ENCODE measurements at regions not wholly inside any gene's neighbourhood (a gene's known extent, or its start where the extent isn't known, plus 50 kb on each side); places are given as distances from the start of the nearest gene placed in this dataset.

DNA sequence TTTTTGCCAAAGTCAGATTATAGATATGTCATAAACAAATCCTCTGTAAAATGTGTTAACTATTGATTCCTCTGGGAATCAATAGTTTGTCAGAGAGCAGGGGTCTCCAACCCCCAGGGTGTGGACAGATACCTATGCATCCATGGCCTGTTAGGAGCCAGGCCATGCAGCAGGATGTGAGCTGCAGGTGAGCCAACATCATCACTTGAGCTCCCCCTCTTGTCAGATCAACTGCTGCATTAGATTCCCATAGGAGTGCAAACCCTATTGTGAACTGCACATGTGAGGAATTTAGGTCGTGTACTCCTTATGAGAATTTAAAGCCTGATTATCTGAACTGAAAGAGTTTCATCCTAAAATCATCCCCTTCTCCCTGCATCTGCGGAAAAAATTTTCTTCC is 1365.4 kb downstream of the ARAP2 start:
- no peak overlapping the region for H4K8ac ChIP-seq (ENCODE audit: low read length)
- H3K4ac ChIP-seq (ENCODE audit: low read depth in 1 of 2, low read length in 2 of 2), result no peak overlapping the region
- H2BK120ac ChIP-seq (ENCODE audit: low read depth, low read length), result no peak overlapping the region
- no peak overlapping the region for H4K91ac ChIP-seq (ENCODE audit: low read length)
- H3K27me3 ChIP-seq (ENCODE audit: control insufficient read depth in 1 of 2, insufficient read depth in 1 of 2, low read length in 2 of 2), result no peaks in the 10 kb centered on the region
- no peaks in the 10 kb centered on the region for H3K79me1 ChIP-seq (replicated peaks; ENCODE audit: low read length, poor library complexity, severe bottlenecking)
- H2BK12ac ChIP-seq (ENCODE audit: low read length in 2 of 2), result no peak overlapping the region
- H2AFZ ChIP-seq (ENCODE audit: low read depth, low read length), result no peak overlapping the region
- DNase-seq, result no peak
- peaks cover 3% of the 10 kb centered on the region for H3K9me3 ChIP-seq (ENCODE audit: control insufficient read depth, low read length)
- H2AK5ac ChIP-seq (ENCODE audit: low read length, severe bottlenecking), result no peak overlapping the region
- H3K14ac ChIP-seq (ENCODE audit: low read length in 2 of 2), result no peak overlapping the region
- no peak overlapping the region for H2BK5ac ChIP-seq (ENCODE audit: low read depth, low read length, poor library complexity, severe bottlenecking)
- no peak overlapping the region for H3K4me2 ChIP-seq (ENCODE audit: low read length, poor library complexity, severe bottlenecking)
- no peak overlapping the region for H3K18ac ChIP-seq (ENCODE audit: low read depth in 1 of 2, low read length in 2 of 2)
- H3K4me1 ChIP-seq (ENCODE audit: control insufficient read depth, insufficient read depth, low read depth, low read length), result no peaks in the 10 kb centered on the region
- H3K4me3 ChIP-seq (ENCODE audit: insufficient read depth in 1 of 2, low read depth in 1 of 2, low read length in 2 of 2), result no peak overlapping the region
- no peak overlapping the region for H3K9ac ChIP-seq (ENCODE audit: low read length)
- H3K36me3 ChIP-seq (ENCODE audit: control insufficient read depth in 1 of 2, insufficient read depth in 2 of 2, low read depth in 1 of 2, low read length in 2 of 2), result no peaks in the 10 kb centered on the region
- H2BK15ac ChIP-seq (ENCODE audit: low read depth, poor library complexity, severe bottlenecking), result no peak overlapping the region
- no peak overlapping the region for H3K27ac ChIP-seq (ENCODE audit: low read length, poor library complexity, severe bottlenecking)
- WGBS, result 80% methylated on average over 2 of the region's 2 CpGs
- H3K23ac ChIP-seq (ENCODE audit: low read length in 2 of 2), result no peak overlapping the region

- Histone ChIP-seq H4K91ac (ENCODE audit: low read length) (no peak overlapping the region), H3K18ac (ENCODE audit: low read depth in 1 of 2, low read length in 2 of 2) (no peak overlapping the region), H2BK15ac (ENCODE audit: low read depth, poor library complexity, severe bottlenecking) (no peak overlapping the region), H3K79me1 (replicated peaks; ENCODE audit: low read length, poor library complexity, severe bottlenecking) (no peaks in the 10 kb centered on the region), H3K9me3 (ENCODE audit: control insufficient read depth, low read length) (peaks cover 3% of the 10 kb centered on the region), H3K9ac (ENCODE audit: low read length) (no peak overlapping the region), H3K23ac (ENCODE audit: low read length in 2 of 2) (no peak overlapping the region), H2AK5ac (ENCODE audit: low read length, severe bottlenecking) (no peak overlapping the region), H2BK5ac (ENCODE audit: low read depth, low read length, poor library complexity, severe bottlenecking) (no peak overlapping the region), H3K27ac (ENCODE audit: low read length, poor library complexity, severe bottlenecking) (no peak overlapping the region), H3K14ac (ENCODE audit: low read length in 2 of 2) (no peak overlapping the region), H2BK12ac (ENCODE audit: low read length in 2 of 2) (no peak overlapping the region), H2AFZ (ENCODE audit: low read depth, low read length) (no peak overlapping the region), H3K4me2 (ENCODE audit: low read length, poor library complexity, severe bottlenecking) (no peak overlapping the region), H3K4ac (ENCODE audit: low read depth in 1 of 2, low read length in 2 of 2) (no peak overlapping the region), H2BK120ac (ENCODE audit: low read depth, low read length) (no peak overlapping the region), H3K4me3 (ENCODE audit: insufficient read depth in 1 of 2, low read depth in 1 of 2, low read length in 2 of 2) (no peak overlapping the region), H4K8ac (ENCODE audit: low read length) (no peak overlapping the region), H3K36me3 (ENCODE audit: control insufficient read depth in 1 of 2, insufficient read depth in 2 of 2, low read depth in 1 of 2, low read length in 2 of 2) (no peaks in the 10 kb centered on the region), H3K4me1 (ENCODE audit: control insufficient read depth, insufficient read depth, low read depth, low read length) (no peaks in the 10 kb centered on the region), H3K27me3 (ENCODE audit: control insufficient read depth in 1 of 2, insufficient read depth in 1 of 2, low read length in 2 of 2) (no peaks in the 10 kb centered on the region)
- no peak for DNase-seq
- WGBS, result 85% methylated on average over 2 of the region's 2 CpGs
These were observed 1364.1 kb downstream of the ARAP2 start for GRCh38 chr4:34880246-34880645.

DNA sequence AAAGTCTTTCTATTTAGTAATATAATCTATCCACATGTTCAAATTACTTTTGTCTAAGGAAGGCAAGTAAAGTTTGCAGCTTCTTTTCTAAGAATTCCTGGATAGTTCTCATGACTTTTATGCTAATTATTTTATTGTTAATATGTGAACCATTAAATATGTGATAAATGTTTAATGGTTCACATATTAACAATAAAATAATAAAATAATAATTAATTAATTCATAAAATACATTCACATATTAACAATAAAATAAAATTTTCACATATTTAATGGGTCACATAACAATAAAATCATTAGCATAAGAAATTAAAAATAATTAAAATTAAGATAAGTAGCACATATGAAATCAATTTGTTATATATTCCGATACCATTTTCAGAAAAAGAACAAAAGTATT is 1352.4 kb downstream of the ARAP2 start:
- Histone ChIP-seq H2AK5ac (ENCODE audit: low read length, severe bottlenecking) (no peak overlapping the region), H2BK120ac (ENCODE audit: low read depth, low read length) (no peak overlapping the region), H4K8ac (ENCODE audit: low read length) (no peak overlapping the region), H2BK5ac (ENCODE audit: low read depth, low read length, poor library complexity, severe bottlenecking) (no peak overlapping the region), H3K27me3 (ENCODE audit: control insufficient read depth in 1 of 2, insufficient read depth in 1 of 2, low read length in 2 of 2) (no peaks in the 10 kb centered on the region), H2BK15ac (ENCODE audit: low read depth, poor library complexity, severe bottlenecking) (no peak overlapping the region), H3K4me2 (ENCODE audit: low read length, poor library complexity, severe bottlenecking) (no peak overlapping the region), H3K4me1 (ENCODE audit: control insufficient read depth, insufficient read depth, low read depth, low read length) (no peaks in the 10 kb centered on the region), H2BK12ac (ENCODE audit: low read length in 2 of 2) (no peak overlapping the region), H4K91ac (ENCODE audit: low read length) (no peak overlapping the region), H3K18ac (ENCODE audit: low read depth in 1 of 2, low read length in 2 of 2) (no peak overlapping the region), H3K9me3 (ENCODE audit: control insufficient read depth, low read length) (no peaks in the 10 kb centered on the region), H3K36me3 (ENCODE audit: control insufficient read depth in 1 of 2, insufficient read depth in 2 of 2, low read depth in 1 of 2, low read length in 2 of 2) (no peaks in the 10 kb centered on the region), H3K27ac (ENCODE audit: low read length, poor library complexity, severe bottlenecking) (no peak overlapping the region), H3K4me3 (ENCODE audit: insufficient read depth in 1 of 2, low read depth in 1 of 2, low read length in 2 of 2) (no peak overlapping the region), H3K14ac (ENCODE audit: low read length in 2 of 2) (no peak overlapping the region), H3K4ac (ENCODE audit: low read depth in 1 of 2, low read length in 2 of 2) (no peak overlapping the region), H3K79me1 (replicated peaks; ENCODE audit: low read length, poor library complexity, severe bottlenecking) (no peaks in the 10 kb centered on the region), H2AFZ (ENCODE audit: low read depth, low read length) (no peak overlapping the region), H3K23ac (ENCODE audit: low read length in 2 of 2) (no peak overlapping the region), H3K9ac (ENCODE audit: low read length) (no peak overlapping the region)
- no peak for DNase-seq
- WGBS, result no CpG with 5 or more reads among the region's 1 CpG

DNA sequence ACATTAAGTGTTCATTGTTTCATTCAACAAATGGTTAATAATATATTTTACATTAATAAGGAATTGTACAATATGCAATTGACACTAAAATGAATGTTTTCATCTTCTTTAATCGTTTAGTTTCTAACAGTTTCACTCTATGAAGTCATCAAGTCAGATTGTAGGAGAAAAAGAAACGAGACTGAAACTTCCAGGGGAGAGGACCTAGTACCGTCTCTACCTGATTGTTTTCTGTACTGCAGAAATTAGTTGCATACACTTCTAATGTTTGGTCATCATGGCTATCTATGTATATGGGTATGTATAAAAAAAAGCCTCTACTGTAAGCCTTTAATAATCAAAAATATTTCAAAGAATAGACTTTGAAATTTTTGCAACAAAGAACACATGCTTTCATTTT is 1350.9 kb downstream of the ARAP2 start:
- Histone ChIP-seq H2BK5ac (ENCODE audit: low read depth, low read length, poor library complexity, severe bottlenecking) (no peak overlapping the region), H2BK12ac (ENCODE audit: low read length in 2 of 2) (no peak overlapping the region), H4K91ac (ENCODE audit: low read length) (no peak overlapping the region), H3K9ac (ENCODE audit: low read length) (no peak overlapping the region), H2BK15ac (ENCODE audit: low read depth, poor library complexity, severe bottlenecking) (no peak overlapping the region), H3K27me3 (ENCODE audit: control insufficient read depth in 1 of 2, insufficient read depth in 1 of 2, low read length in 2 of 2) (no peaks in the 10 kb centered on the region), H3K23ac (ENCODE audit: low read length in 2 of 2) (no peak overlapping the region), H3K4me2 (ENCODE audit: low read length, poor library complexity, severe bottlenecking) (no peak overlapping the region), H2AK5ac (ENCODE audit: low read length, severe bottlenecking) (no peak overlapping the region), H4K8ac (ENCODE audit: low read length) (no peak overlapping the region), H3K4me3 (ENCODE audit: insufficient read depth in 1 of 2, low read depth in 1 of 2, low read length in 2 of 2) (no peak overlapping the region), H3K14ac (ENCODE audit: low read length in 2 of 2) (no peak overlapping the region), H2AFZ (ENCODE audit: low read depth, low read length) (no peak overlapping the region), H3K4ac (ENCODE audit: low read depth in 1 of 2, low read length in 2 of 2) (no peak overlapping the region), H3K4me1 (ENCODE audit: control insufficient read depth, insufficient read depth, low read depth, low read length) (no peaks in the 10 kb centered on the region), H2BK120ac (ENCODE audit: low read depth, low read length) (no peak overlapping the region), H3K36me3 (ENCODE audit: control insufficient read depth in 1 of 2, insufficient read depth in 2 of 2, low read depth in 1 of 2, low read length in 2 of 2) (no peaks in the 10 kb centered on the region), H3K79me1 (replicated peaks; ENCODE audit: low read length, poor library complexity, severe bottlenecking) (no peaks in the 10 kb centered on the region), H3K18ac (ENCODE audit: low read depth in 1 of 2, low read length in 2 of 2) (no peak overlapping the region), H3K9me3 (ENCODE audit: control insufficient read depth, low read length) (no peaks in the 10 kb centered on the region), H3K27ac (ENCODE audit: low read length, poor library complexity, severe bottlenecking) (no peak overlapping the region)
- no peak for DNase-seq
- WGBS, result 90% methylated on average over 2 of the region's 3 CpGs
